ENCODE measurements at regions not wholly inside any gene's neighbourhood (a gene's known extent, or its start where the extent isn't known, plus 50 kb on each side); places are given as distances from the start of the nearest gene placed in this dataset.

- in situ Hi-C loops (cut with MboI; ENCODE audit: low sequenced_read_pairs), result no loop called here
Observed at GRCh38 chr9:73845954-73846690, 651.0 kb upstream of the RORB start.

- in situ Hi-C loops (cut with MboI; ENCODE audit: low sequenced_read_pairs), result no loop called here
Observed at GRCh38 chr9:73847536-73847935, 649.6 kb upstream of the RORB start.

- in situ Hi-C loops (cut with MboI; ENCODE audit: low sequenced_read_pairs), result no loop called here
Observed at GRCh38 chr9:73853549-73853948, 643.6 kb upstream of the RORB start.

GRCh38 chr9:73855206-73855605, 641.9 kb upstream of the RORB start:
- in situ Hi-C loops (cut with MboI; ENCODE audit: low sequenced_read_pairs), result no loop called here

- in situ Hi-C loops (cut with MboI; ENCODE audit: low sequenced_read_pairs), result no loop called here
Observed at GRCh38 chr9:73863924-73864323, 633.2 kb upstream of the RORB start.

- in situ Hi-C loops (cut with MboI; ENCODE audit: low sequenced_read_pairs), result no loop called here
Observed at GRCh38 chr9:73866451-73866850, 630.7 kb upstream of the RORB start.

GRCh38 chr9:73869264-73869663, 627.9 kb upstream of the RORB start:
- in situ Hi-C loops (cut with MboI; ENCODE audit: low sequenced_read_pairs), result no loop called here

GRCh38 chr9:73871636-73872035, 625.5 kb upstream of the RORB start:
- in situ Hi-C loops (cut with MboI; ENCODE audit: low sequenced_read_pairs), result no loop called here

- in situ Hi-C loops (cut with MboI; ENCODE audit: low sequenced_read_pairs), result no loop called here
Observed at GRCh38 chr9:73872701-73873100, 624.4 kb upstream of the RORB start.

- in situ Hi-C loops (cut with MboI; ENCODE audit: low sequenced_read_pairs), result no loop called here
Observed at GRCh38 chr9:73880101-73880500, 617.0 kb upstream of the RORB start.

GRCh38 chr9:73889023-73889422, 608.1 kb upstream of the RORB start:
- in situ Hi-C loops (cut with MboI; ENCODE audit: low sequenced_read_pairs), result no loop called here

- in situ Hi-C loops (cut with MboI; ENCODE audit: low sequenced_read_pairs), result no loop called here
Observed at GRCh38 chr9:73890685-73891277, 606.4 kb upstream of the RORB start.

- in situ Hi-C loops (cut with MboI; ENCODE audit: low sequenced_read_pairs), result no loop called here
Observed at GRCh38 chr9:73892335-73892734, 604.8 kb upstream of the RORB start.

GRCh38 chr9:73893230-73893629, 603.9 kb upstream of the RORB start:
- in situ Hi-C loops (cut with MboI; ENCODE audit: low sequenced_read_pairs), result no loop called here

- in situ Hi-C loops (cut with MboI; ENCODE audit: low sequenced_read_pairs), result no loop called here
Observed at GRCh38 chr9:73896061-73896460, 601.1 kb upstream of the RORB start.

GRCh38 chr9:73906671-73907070, 590.5 kb upstream of the RORB start:
- in situ Hi-C loops (cut with MboI; ENCODE audit: low sequenced_read_pairs), result no loop called here

- in situ Hi-C loops (cut with MboI; ENCODE audit: low sequenced_read_pairs), result no loop called here
Observed at GRCh38 chr9:73911804-73912203, 585.3 kb upstream of the RORB start.

- in situ Hi-C loops (cut with MboI; ENCODE audit: low sequenced_read_pairs), result no loop called here
Observed at GRCh38 chr9:73916016-73916673, 581.0 kb upstream of the RORB start.

- in situ Hi-C loops (cut with MboI; ENCODE audit: low sequenced_read_pairs), result no loop called here
Observed at GRCh38 chr9:73919712-73920111, 577.4 kb upstream of the RORB start.

- in situ Hi-C loops (cut with MboI; ENCODE audit: low sequenced_read_pairs), result no loop called here
Observed at GRCh38 chr9:73923796-73924195, 573.3 kb upstream of the RORB start.

GRCh38 chr9:73951147-73951546, 546.0 kb upstream of the RORB start:
- in situ Hi-C loops (cut with MboI; ENCODE audit: low sequenced_read_pairs), result no loop called here

GRCh38 chr9:73962792-73963191, 534.3 kb upstream of the RORB start:
- in situ Hi-C loops (cut with MboI; ENCODE audit: low sequenced_read_pairs), result no loop called here
